ENCODE measurements at regions not wholly inside any gene's neighbourhood (a gene's known extent, or its start where the extent isn't known, plus 50 kb on each side); places are given as distances from the start of the nearest gene placed in this dataset.

DNA sequence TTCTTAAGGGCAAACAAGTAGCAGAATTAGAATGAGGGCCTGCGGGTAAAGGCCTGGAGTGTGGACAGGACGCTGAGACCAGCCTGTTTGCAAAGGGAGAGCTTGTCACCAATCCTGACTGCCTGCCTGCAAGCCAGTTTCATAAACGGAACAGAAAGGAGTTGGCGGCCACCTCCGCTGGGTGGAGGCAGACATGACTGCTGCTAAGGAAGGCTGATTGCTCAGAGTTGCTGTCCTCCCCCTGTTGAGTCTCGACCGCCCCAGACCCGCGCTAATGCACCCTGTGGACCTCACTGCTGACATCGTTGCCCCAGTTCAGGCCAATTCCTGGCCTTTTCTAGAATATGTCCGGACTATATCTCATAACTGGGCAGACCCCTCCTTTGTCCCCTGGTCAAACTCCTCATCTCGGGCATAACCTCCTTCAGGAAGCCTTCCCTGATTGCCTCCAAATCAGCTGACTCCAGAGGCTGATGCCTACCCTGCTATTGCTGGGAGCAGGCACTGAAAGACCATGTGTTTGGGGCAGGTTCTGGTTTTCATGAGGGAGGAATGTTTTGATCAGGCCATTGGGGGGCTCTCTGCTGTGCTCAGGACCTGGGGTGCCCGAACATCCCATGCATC lies 153.0 kb upstream of the CIBAR2 start:
- Histone ChIP-seq H3K9me3 (no peaks in the 10 kb centered on the region), H3K4me1 (peaks cover 7 to 11% of the 10 kb centered on the region in 2 donors), H3K4me3 (replicated peaks in 1 of 3) (no peak overlapping the region), H3K27me3 (no peaks in the 10 kb centered on the region), H3K36me3 (no peaks in the 10 kb centered on the region), H3K27ac (no peak overlapping the region)
- intact Hi-C loops (cut with DNase I), result no loop called here
- WGBS, 2 donors, result 89 to 92% methylated on average over 12 to 13 of the region's 13 CpGs
- no peak for TF ChIP-seq POLR2A (IDR thresholded peaks at IDR 0.05)
- TF ChIP-seq CTCF (IDR thresholded peaks at IDR 0.05), result no peak
- no peak for DNase-seq

DNA sequence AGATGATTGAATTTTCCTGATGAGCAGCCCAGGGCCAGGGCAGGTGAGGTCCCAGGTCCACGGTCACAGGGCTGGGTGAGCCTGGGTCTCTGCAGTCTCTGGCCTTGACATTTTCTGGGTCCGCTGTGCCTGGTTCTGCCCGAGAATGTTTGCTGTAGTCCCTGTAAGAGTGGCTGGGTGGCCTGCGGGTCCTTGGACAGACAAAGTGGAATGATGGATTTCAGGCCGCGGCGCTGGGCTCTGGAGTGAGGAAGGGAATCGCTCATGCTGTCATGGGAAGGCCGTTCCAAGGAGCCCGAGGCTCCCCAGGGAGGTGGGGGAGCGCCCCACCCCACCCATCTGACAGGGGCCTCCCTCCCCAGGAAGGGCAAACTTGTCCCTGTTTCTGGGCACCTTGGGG lies 153.5 kb upstream of the CIBAR2 start:
- Histone ChIP-seq H3K9me3 (no peaks in the 10 kb centered on the region), H3K27me3 (no peaks in the 10 kb centered on the region), H3K36me3 (no peaks in the 10 kb centered on the region), H3K4me1 (peaks cover 7% of the 10 kb centered on the region in 2 donors), H3K4me3 (replicated peaks in 1 of 3) (no peak overlapping the region), H3K27ac (no peak overlapping the region)
- TF ChIP-seq POLR2A (IDR thresholded peaks at IDR 0.05) (no peak), CTCF (IDR thresholded peaks at IDR 0.05) (no peak)
- DNase-seq, result no peak
- intact Hi-C loops (cut with DNase I), result no loop called here
- 90 to 92% methylated on average over 8 to 11 of the region's 11 CpGs for WGBS, 2 donors

GRCh38 chr16:85266857-85267256 lies 154.6 kb upstream of the CIBAR2 start:
- no peak overlapping the region for H3K27ac ChIP-seq
- H3K4me1 ChIP-seq, result no peaks in the 10 kb centered on the region
- no peaks in the 10 kb centered on the region for H3K9me3 ChIP-seq
- DNase-seq, result no peak
- H3K27me3 ChIP-seq, result no peaks in the 10 kb centered on the region
- no peak overlapping the region for H3K4me3 ChIP-seq (replicated peaks in 1 of 3)
- 80 to 84% methylated on average over 16 to 18 of the region's 18 CpGs for WGBS, 2 donors
- intact Hi-C loops (cut with DNase I), result no loop called here
- TF ChIP-seq CTCF (IDR thresholded peaks at IDR 0.05), result no peak
- no peak for TF ChIP-seq POLR2A (IDR thresholded peaks at IDR 0.05)
- no peaks in the 10 kb centered on the region for H3K36me3 ChIP-seq

- Histone ChIP-seq H3K27ac (no peak overlapping the region), H3K9me3 (no peaks in the 10 kb centered on the region), H3K27me3 (no peaks in the 10 kb centered on the region), H3K4me3 (replicated peaks in 1 of 3) (no peak overlapping the region), H3K4me1 (no peaks in the 10 kb centered on the region), H3K36me3 (no peaks in the 10 kb centered on the region)
- intact Hi-C loops (cut with DNase I), result no loop called here
- 94 to 96% methylated on average over 9 to 10 of the region's 10 CpGs for WGBS, 2 donors
- TF ChIP-seq CTCF (IDR thresholded peaks at IDR 0.05) (no peak), POLR2A (IDR thresholded peaks at IDR 0.05) (no peak)
- no peak for DNase-seq
Observed at GRCh38 chr16:85267414-85267945, 155.2 kb upstream of the CIBAR2 start.

GRCh38 chr16:85269165-85269564 lies 156.9 kb upstream of the CIBAR2 start:
- DNase-seq, result no peak
- Histone ChIP-seq H3K36me3 (no peaks in the 10 kb centered on the region), H3K4me3 (replicated peaks in 1 of 3) (no peak overlapping the region), H3K27ac (no peak overlapping the region), H3K9me3 (no peaks in the 10 kb centered on the region), H3K4me1 (no peaks in the 10 kb centered on the region), H3K27me3 (no peaks in the 10 kb centered on the region)
- intact Hi-C loops (cut with DNase I), result no loop called here
- TF ChIP-seq CTCF (IDR thresholded peaks at IDR 0.05) (no peak), POLR2A (IDR thresholded peaks at IDR 0.05) (no peak)
- 92% methylated on average over 9 of the region's 9 CpGs for WGBS, 2 donors

Measured in thyroid gland (tissue), 4 donors.